ENCODE measurements at regions not wholly inside any gene's neighbourhood (a gene's known extent, or its start where the extent isn't known, plus 50 kb on each side); places are given as distances from the start of the nearest gene placed in this dataset.

GRCh38 chr5:57839437-57840079, 356.9 kb upstream of the ACTBL2 start:
- TF ChIP-seq FOXA1 (IDR thresholded peaks at IDR 0.05) (no peak), YY1 (IDR thresholded peaks at IDR 0.05) (no peak), CTCF (IDR thresholded peaks at IDR 0.05; ENCODE audit: low read depth, low read length, missing input control) (no peak)

Data from liver (tissue), 2 donors.